GM10266 (cell line): ENCODE measurements at regions not wholly inside any gene's neighbourhood (a gene's known extent, or its start where the extent isn't known, plus 50 kb on each side); places are given as distances from the start of the nearest gene placed in this dataset.

ENCODE experiments used
- DNase-seq: peaks from one replicate; pipeline ENCODE4 v3.0.0; 2012; ENCODE audit errors: extremely low spot score
- CTCF ChIP-seq: IDR thresholded peaks from 2 replicates; pipeline ENCODE4 v1.5.1; 2012; ENCODE audit warnings: mild to moderate bottlenecking, low read depth; ENCODE audit not compliant: control insufficient read depth, insufficient read depth; ENCODE audit errors: missing control alignments

- no peak for TF ChIP-seq CTCF
- no peak for DNase-seq
These were observed 181.6 kb downstream of the MYCN start for GRCh38 chr2:16121986-16122390.

DNA sequence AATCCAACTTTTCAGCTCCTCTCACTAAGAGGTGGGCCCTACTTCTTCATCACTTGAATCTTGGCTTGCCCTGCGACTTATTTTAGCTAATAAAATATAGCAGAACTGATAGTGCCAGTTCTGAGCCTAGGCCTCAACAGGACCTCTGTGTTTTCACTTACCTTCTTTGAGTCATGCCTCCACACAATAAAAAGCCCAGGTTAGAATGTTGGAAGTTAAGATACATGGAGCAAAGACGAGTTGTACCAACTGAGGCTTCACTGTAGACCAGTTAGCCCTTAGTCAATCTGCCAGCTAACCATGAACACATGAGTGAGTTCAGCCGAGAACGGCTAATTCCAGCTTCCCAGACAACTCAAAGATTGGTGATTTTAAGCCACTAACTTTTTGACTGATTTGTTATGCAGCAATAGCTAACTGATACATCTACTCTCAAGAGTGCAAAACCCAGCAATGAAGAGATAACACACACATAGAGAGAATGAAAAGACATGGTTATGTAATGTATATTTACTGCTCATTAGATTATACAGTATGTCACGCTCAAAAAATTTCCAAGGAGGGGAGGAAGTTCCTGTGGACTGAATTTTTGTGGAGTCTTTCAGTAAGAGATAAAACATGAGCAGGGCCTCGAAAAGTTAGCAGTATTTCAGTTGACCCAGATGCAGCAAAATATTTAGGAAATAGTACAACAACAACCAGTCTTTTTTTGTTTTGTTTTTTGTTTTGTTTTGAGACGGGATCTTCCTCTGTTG lies 181.1 kb downstream of the MYCN start:
- no peak for DNase-seq
- TF ChIP-seq CTCF, result no peak

GRCh38 chr2:16120591-16121180 lies 180.3 kb downstream of the MYCN start:
- TF ChIP-seq CTCF, result no peak

DNA sequence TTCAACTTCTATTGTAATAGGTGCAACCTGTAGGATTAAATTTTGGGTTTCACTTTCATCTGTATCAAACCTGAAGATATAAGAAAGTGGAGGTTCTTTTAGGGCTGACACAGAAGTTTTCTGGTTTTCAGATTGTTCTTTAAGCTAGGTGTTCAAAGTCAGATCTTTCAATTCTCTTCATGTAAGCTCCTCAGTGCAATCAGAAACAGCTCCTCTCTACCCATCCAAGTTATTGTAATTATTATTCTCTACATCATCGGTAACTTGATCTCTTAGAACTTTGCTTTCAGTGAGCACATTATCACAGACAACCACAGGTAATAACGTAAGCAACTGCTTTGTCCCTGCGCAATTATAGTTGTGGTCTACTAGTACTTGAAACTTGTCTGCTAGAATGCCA lies 179.4 kb downstream of the MYCN start:
- no peak for TF ChIP-seq CTCF
- DNase-seq, result no peak

More at GRCh38 chr2:16120591-16121180, 180.3 kb downstream of the MYCN start:
- no peak for DNase-seq

DNA sequence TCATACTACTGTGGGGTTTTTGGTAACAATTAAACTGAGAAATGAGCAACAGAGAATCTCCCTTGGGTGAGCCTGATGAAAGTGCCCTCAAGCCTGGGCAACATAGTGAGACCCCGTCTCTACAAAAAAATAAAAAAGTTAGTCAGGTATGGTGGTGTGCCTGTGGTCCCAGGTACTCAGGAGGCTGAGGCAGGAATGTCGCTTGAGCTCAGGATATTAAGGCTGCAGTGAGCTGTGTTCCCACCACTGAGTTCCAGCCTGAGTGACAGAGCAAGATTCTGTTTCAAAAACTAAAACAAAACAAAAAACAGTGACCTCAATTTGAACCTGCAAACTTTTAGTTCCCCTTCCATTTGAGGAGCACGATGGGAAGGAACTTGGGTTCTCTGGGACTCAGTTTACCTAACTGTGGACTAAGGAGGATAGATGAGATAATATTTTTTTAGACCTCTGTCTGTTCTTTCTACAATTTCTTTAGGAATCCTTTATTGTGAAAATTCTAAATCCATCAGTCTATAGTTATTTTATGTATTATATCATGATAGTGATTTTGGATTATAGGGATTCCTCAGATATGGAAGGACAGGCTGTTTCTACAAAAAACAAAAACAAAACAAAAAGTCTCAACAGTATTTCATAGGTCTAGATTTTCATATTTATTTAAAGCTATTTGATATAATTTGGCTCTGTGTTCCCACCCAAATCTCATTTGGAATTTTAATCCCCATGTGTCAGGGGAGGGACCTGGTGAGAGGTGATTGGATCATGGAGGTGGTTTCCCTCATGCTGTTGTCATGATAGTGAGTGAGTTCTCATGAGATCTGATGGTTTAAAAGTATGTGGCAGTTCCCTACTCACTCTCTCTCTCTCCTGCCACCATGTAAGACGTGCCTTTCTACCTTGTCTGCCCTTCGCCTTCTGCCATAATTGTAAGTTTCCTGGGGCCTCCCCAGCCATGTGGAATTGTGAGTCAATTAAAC lies 178.6 kb downstream of the MYCN start:
- no peak for DNase-seq
- TF ChIP-seq CTCF, result no peak

DNA sequence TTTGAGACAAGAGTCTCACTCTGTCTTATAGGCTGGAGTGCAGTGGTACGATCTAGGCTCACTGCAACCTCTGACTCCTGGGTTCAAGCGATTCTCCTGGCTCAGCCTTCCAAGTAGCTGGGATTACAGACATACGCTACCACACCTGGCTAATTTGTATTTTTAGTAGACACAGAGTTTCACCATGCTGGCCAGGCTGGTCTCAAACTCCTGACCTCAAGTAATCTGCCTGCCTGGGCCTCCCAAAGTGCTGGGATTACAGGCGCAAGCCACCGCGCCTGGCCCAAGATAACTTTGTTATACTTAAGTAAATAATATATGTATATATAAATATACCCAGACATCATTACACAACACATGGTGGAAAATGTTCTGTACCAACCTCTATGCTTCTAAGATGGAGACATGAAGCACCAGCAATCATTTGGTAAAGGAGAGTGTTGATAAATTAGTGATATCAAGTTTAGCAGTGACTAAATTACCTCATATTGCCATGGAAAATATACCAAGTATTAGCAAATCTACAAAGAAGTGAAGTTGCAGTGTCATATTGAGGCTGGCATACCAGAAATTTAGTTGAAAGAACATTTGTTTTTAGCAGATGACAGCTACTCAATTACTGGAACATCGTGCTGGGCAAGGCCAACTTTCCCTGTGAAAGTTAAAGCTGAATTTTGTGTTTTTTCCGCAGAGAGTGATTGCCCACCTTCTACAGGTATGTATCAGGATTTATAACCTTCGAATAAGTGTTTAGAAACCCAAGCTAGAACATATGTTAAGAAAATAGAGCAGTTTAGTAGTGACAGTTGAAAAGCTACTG lies 177.7 kb downstream of the MYCN start:
- TF ChIP-seq CTCF, result no peak
- DNase-seq, result no peak
